ENCODE measurements at regions not wholly inside any gene's neighbourhood (a gene's known extent, or its start where the extent isn't known, plus 50 kb on each side); places are given as distances from the start of the nearest gene placed in this dataset.

DNA sequence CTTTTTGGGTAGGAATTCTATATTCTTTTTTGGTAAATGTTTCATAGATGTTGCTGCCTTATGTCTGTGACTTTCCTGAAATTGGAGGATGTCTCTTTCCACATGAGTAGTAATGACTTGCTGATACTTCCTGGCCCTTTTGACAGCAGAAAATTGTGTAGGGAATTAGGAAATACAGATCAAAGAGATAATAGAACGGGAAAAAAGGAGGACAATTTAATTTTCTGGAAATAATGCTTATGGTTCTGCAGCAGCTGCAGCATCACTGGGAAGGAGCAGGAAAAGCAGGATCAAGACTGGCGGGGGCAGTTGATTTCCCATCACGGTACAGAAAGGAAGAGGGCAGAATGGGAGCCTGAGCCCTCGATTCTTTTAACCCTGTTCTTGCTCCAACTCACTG lies 68.8 kb upstream of the PZP start:
- Histone ChIP-seq H3K4me3 (no peak overlapping the region), H3K4me1 (peaks cover 0 to 20% (median 8%) of the 10 kb centered on the region in 4 donors), H3K27me3 (no peaks in the 10 kb centered on the region), H3K9me3 (no peaks in the 10 kb centered on the region), H3K27ac (no peak overlapping the region), H3K36me3 (no peaks in the 10 kb centered on the region)
- TF ChIP-seq, protein P1, sequence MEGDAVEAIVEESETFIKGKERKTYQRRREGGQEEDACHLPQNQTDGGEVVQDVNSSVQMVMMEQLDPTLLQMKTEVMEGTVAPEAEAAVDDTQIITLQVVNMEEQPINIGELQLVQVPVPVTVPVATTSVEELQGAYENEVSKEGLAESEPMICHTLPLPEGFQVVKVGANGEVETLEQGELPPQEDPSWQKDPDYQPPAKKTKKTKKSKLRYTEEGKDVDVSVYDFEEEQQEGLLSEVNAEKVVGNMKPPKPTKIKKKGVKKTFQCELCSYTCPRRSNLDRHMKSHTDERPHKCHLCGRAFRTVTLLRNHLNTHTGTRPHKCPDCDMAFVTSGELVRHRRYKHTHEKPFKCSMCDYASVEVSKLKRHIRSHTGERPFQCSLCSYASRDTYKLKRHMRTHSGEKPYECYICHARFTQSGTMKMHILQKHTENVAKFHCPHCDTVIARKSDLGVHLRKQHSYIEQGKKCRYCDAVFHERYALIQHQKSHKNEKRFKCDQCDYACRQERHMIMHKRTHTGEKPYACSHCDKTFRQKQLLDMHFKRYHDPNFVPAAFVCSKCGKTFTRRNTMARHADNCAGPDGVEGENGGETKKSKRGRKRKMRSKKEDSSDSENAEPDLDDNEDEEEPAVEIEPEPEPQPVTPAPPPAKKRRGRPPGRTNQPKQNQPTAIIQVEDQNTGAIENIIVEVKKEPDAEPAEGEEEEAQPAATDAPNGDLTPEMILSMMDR (IDR thresholded peaks at IDR 0.05), result no peak
- no peak for TF ChIP-seq POLR2A (IDR thresholded peaks at IDR 0.05)
- intact Hi-C loops (cut with DNase I), result no loop called here
- 48% methylated on average over 4 of the region's 4 CpGs for WGBS (ENCODE audit: insufficient coverage, low coverage, low lambda C conversion rate, missing lambda C conversion rate)
- ATAC-seq (no peak), DNase-seq (no peak)

GRCh38 chr12:9273276-9273675 lies 65.1 kb upstream of the PZP start:
- no peaks in the 10 kb centered on the region for H3K36me3 ChIP-seq
- H3K27me3 ChIP-seq, result no peaks in the 10 kb centered on the region
- no peaks in the 10 kb centered on the region for H3K9me3 ChIP-seq
- WGBS (ENCODE audit: insufficient coverage, low coverage, low lambda C conversion rate, missing lambda C conversion rate), result 64% methylated on average over 3 of the region's 3 CpGs
- no peak for DNase-seq
- no peak overlapping the region for H3K4me3 ChIP-seq
- TF ChIP-seq POLR2A (IDR thresholded peaks at IDR 0.05), result no peak
- TF ChIP-seq, protein P1 (IDR thresholded peaks at IDR 0.05), result no peak
- H3K4me1 ChIP-seq, result no peaks in the 10 kb centered on the region
- intact Hi-C loops (cut with DNase I), result no loop called here
- no peak for ATAC-seq
- no peak overlapping the region for H3K27ac ChIP-seq

GRCh38 chr12:9271875-9272274 lies 63.7 kb upstream of the PZP start:
- ATAC-seq, result no peak
- H3K4me3 ChIP-seq, result no peak overlapping the region
- no peak for DNase-seq
- no peaks in the 10 kb centered on the region for H3K9me3 ChIP-seq
- no peaks in the 10 kb centered on the region for H3K36me3 ChIP-seq
- H3K4me1 ChIP-seq, result no peaks in the 10 kb centered on the region
- no peak for TF ChIP-seq POLR2A (IDR thresholded peaks at IDR 0.05)
- TF ChIP-seq, protein P1 (IDR thresholded peaks at IDR 0.05), result no peak
- H3K27me3 ChIP-seq, result no peaks in the 10 kb centered on the region
- intact Hi-C loops (cut with DNase I), result no loop called here
- WGBS (ENCODE audit: insufficient coverage, low coverage, low lambda C conversion rate, missing lambda C conversion rate), result 88% methylated on average over 1 of the region's 1 CpG
- H3K27ac ChIP-seq, result no peak overlapping the region

- Histone ChIP-seq H3K4me3 (no peak overlapping the region), H3K4me1 (no peaks in the 10 kb centered on the region), H3K27ac (no peak overlapping the region), H3K27me3 (no peaks in the 10 kb centered on the region), H3K36me3 (no peaks in the 10 kb centered on the region), H3K9me3 (no peaks in the 10 kb centered on the region)
- WGBS (ENCODE audit: insufficient coverage, low coverage, low lambda C conversion rate, missing lambda C conversion rate), result 73% methylated on average over 1 of the region's 1 CpG
- TF ChIP-seq, protein P1 (IDR thresholded peaks at IDR 0.05), result no peak
- TF ChIP-seq POLR2A (IDR thresholded peaks at IDR 0.05), result no peak
- ATAC-seq, result no peak
- intact Hi-C loops (cut with DNase I), result no loop called here
- DNase-seq, result no peak
Measured at GRCh38 chr12:9264546-9264945, 56.4 kb upstream of the PZP start.

DNA sequence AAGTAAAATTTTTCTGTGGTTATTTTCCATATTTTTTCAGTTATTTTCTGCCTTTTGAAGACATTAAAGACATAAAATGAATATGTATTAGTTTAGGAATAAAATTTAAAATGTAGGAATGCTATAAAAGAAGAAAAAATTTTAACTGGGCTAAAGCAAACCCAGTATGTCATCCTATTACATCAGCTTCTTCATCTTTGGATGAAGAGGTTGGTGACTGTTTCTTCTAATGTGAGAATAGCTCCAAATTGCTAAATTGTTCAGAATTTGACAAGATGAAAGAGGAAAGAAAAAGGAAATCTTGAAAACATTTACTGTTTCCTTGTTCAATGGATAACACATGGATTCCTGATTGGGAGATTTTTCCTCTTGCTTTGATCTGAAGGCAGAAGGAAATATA lies 52.7 kb upstream of the PZP start:
- Histone ChIP-seq H3K4me3 (no peak overlapping the region), H3K27me3 (no peaks in the 10 kb centered on the region), H3K4me1 (no peaks in the 10 kb centered on the region), H3K27ac (no peak overlapping the region), H3K9me3 (no peaks in the 10 kb centered on the region), H3K36me3 (no peaks in the 10 kb centered on the region)
- ATAC-seq (no peak), DNase-seq (no peak)
- intact Hi-C loops (cut with DNase I), result no loop called here
- TF ChIP-seq POLR2A (IDR thresholded peaks at IDR 0.05), result no peak
- TF ChIP-seq, protein P1 (IDR thresholded peaks at IDR 0.05), result no peak
